ENCODE measurements at regions not wholly inside any gene's neighbourhood (a gene's known extent, or its start where the extent isn't known, plus 50 kb on each side); places are given as distances from the start of the nearest gene placed in this dataset.

DNA sequence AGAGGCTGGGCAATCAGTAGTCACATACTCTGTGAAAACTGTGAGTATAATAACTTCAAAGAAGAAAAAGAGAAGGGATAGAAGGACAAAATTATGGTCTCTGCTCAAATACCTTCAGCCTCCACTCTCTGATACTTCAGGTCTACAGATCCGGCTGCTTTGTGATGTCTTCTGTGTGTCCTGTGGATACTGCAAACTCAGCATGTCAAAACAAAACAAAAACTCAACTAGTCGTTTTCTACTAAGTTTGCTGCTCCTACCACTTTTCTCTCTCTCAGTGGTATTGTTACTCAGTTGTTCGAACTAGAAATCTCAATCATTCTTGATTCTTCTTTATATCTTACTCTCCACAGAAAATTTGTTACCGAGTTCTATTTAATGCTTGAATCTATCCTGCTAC is 202.4 kb upstream of the ANK2 start:
- TF ChIP-seq FOXP2 (optimal IDR thresholded peaks at IDR 0.05; ENCODE audit: borderline replicate concordance, extremely low read depth, extremely low read length, insufficient read depth), result no peak
- no peak for TF ChIP-seq SIN3A (IDR thresholded peaks at IDR 0.05; ENCODE audit: borderline replicate concordance, insufficient read depth, low read length)
- no peak for TF ChIP-seq TAF1 (IDR thresholded peaks at IDR 0.05; ENCODE audit: borderline replicate concordance, insufficient read depth, low read length)
- no peak for TF ChIP-seq POLR2AphosphoS5 (IDR thresholded peaks at IDR 0.05; ENCODE audit: low read depth, low read length)
- TF ChIP-seq, protein P1, sequence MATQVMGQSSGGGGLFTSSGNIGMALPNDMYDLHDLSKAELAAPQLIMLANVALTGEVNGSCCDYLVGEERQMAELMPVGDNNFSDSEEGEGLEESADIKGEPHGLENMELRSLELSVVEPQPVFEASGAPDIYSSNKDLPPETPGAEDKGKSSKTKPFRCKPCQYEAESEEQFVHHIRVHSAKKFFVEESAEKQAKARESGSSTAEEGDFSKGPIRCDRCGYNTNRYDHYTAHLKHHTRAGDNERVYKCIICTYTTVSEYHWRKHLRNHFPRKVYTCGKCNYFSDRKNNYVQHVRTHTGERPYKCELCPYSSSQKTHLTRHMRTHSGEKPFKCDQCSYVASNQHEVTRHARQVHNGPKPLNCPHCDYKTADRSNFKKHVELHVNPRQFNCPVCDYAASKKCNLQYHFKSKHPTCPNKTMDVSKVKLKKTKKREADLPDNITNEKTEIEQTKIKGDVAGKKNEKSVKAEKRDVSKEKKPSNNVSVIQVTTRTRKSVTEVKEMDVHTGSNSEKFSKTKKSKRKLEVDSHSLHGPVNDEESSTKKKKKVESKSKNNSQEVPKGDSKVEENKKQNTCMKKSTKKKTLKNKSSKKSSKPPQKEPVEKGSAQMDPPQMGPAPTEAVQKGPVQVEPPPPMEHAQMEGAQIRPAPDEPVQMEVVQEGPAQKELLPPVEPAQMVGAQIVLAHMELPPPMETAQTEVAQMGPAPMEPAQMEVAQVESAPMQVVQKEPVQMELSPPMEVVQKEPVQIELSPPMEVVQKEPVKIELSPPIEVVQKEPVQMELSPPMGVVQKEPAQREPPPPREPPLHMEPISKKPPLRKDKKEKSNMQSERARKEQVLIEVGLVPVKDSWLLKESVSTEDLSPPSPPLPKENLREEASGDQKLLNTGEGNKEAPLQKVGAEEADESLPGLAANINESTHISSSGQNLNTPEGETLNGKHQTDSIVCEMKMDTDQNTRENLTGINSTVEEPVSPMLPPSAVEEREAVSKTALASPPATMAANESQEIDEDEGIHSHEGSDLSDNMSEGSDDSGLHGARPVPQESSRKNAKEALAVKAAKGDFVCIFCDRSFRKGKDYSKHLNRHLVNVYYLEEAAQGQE (IDR thresholded peaks at IDR 0.05; ENCODE audit: insufficient read depth in 1 of 2, low read depth in 2 of 2, low read length in 2 of 2), result no peak

DNA sequence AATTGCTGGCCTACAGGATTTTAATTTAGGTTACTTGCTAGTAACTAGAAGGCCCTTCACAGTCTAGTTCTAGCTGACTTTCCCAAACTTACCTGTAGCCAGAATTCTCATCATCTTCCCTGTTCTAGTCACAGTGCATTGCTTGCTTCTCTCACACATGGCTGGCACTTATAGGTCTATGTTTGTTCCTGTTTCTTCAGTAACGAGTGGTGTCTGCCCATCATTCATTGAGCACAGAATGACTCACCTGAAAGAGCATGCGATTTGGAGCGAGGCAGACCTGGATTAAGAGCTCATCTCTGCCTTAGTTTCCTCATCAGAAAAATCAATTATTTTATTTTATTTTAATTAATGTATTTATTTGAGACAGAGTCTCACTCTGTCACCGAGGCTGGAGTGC is 201.7 kb upstream of the ANK2 start:
- no peak for TF ChIP-seq FOXP2 (optimal IDR thresholded peaks at IDR 0.05; ENCODE audit: borderline replicate concordance, extremely low read depth, extremely low read length, insufficient read depth)

- TF ChIP-seq FOXP2 (optimal IDR thresholded peaks at IDR 0.05; ENCODE audit: borderline replicate concordance, extremely low read depth, extremely low read length, insufficient read depth) (no peak), SIN3A (IDR thresholded peaks at IDR 0.05; ENCODE audit: borderline replicate concordance, insufficient read depth, low read length) (no peak), TAF1 (IDR thresholded peaks at IDR 0.05; ENCODE audit: borderline replicate concordance, insufficient read depth, low read length) (no peak), POLR2AphosphoS5 (IDR thresholded peaks at IDR 0.05; ENCODE audit: low read depth, low read length) (no peak)
- TF ChIP-seq, protein P1 (IDR thresholded peaks at IDR 0.05; ENCODE audit: insufficient read depth in 1 of 2, low read depth in 2 of 2, low read length in 2 of 2), result no peak
These were observed 200.5 kb upstream of the ANK2 start for GRCh38 chr4:112848911-112849310.

DNA sequence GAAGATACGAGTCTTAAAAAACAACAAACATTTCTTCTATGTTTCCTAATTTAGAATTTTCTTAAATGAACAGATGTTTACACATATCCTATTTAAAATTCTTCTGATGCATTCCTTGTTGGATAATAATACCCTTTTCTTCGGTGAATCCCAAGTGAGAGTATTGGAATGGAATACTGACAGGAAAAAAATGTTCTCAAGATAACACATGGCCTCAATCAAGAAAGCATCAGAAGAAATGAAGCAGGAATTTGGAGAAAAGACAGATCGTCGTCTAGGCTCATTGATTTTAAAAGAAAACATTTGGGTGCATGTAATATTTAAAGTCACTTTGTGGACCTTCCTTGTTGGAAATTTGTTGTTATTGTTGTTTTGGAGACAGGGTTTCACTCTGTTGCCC is 196.9 kb upstream of the ANK2 start:
- TF ChIP-seq TAF1 (IDR thresholded peaks at IDR 0.05; ENCODE audit: borderline replicate concordance, insufficient read depth, low read length) (no peak), SIN3A (IDR thresholded peaks at IDR 0.05; ENCODE audit: borderline replicate concordance, insufficient read depth, low read length) (no peak), FOXP2 (optimal IDR thresholded peaks at IDR 0.05; ENCODE audit: borderline replicate concordance, extremely low read depth, extremely low read length, insufficient read depth) (no peak), POLR2AphosphoS5 (IDR thresholded peaks at IDR 0.05; ENCODE audit: low read depth, low read length) (no peak)
- TF ChIP-seq, protein P1 (IDR thresholded peaks at IDR 0.05; ENCODE audit: insufficient read depth in 1 of 2, low read depth in 2 of 2, low read length in 2 of 2), result no peak

GRCh38 chr4:112853662-112854256 is 195.7 kb upstream of the ANK2 start:
- TF ChIP-seq, protein P1 (IDR thresholded peaks at IDR 0.05; ENCODE audit: insufficient read depth in 1 of 2, low read depth in 2 of 2, low read length in 2 of 2), result no peak
- TF ChIP-seq POLR2AphosphoS5 (IDR thresholded peaks at IDR 0.05; ENCODE audit: low read depth, low read length) (no peak), TAF1 (IDR thresholded peaks at IDR 0.05; ENCODE audit: borderline replicate concordance, insufficient read depth, low read length) (no peak), FOXP2 (optimal IDR thresholded peaks at IDR 0.05; ENCODE audit: borderline replicate concordance, extremely low read depth, extremely low read length, insufficient read depth) (no peak), SIN3A (IDR thresholded peaks at IDR 0.05; ENCODE audit: borderline replicate concordance, insufficient read depth, low read length) (no peak)

Measured in PFSK-1 (cell line).